ENCODE measurements at regions not wholly inside any gene's neighbourhood (a gene's known extent, or its start where the extent isn't known, plus 50 kb on each side); places are given as distances from the start of the nearest gene placed in this dataset.

DNA sequence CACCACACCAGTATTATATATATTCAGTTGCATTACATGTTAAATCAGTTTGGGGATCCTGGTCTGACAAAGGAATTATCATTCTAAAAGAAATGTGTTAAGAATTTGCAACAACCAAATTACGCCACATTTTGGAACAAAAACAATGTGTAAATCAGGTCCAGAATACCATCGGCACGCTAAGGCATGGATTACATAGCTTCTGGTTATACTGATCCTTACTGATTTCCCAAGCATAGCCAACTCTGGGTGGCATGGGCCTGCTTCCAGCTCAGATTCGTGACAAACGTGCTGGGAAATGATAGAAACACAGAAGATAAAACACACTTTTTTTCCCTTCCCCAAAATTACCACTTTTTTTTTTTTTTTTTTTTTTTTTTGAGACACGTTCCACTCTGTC lies 660.0 kb downstream of the SORCS1 start:
- H3K27ac ChIP-seq = no peak overlapping the region
- TF ChIP-seq, protein P1, sequence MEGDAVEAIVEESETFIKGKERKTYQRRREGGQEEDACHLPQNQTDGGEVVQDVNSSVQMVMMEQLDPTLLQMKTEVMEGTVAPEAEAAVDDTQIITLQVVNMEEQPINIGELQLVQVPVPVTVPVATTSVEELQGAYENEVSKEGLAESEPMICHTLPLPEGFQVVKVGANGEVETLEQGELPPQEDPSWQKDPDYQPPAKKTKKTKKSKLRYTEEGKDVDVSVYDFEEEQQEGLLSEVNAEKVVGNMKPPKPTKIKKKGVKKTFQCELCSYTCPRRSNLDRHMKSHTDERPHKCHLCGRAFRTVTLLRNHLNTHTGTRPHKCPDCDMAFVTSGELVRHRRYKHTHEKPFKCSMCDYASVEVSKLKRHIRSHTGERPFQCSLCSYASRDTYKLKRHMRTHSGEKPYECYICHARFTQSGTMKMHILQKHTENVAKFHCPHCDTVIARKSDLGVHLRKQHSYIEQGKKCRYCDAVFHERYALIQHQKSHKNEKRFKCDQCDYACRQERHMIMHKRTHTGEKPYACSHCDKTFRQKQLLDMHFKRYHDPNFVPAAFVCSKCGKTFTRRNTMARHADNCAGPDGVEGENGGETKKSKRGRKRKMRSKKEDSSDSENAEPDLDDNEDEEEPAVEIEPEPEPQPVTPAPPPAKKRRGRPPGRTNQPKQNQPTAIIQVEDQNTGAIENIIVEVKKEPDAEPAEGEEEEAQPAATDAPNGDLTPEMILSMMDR (conservative IDR thresholded peaks at IDR 0.05) = no peak

DNA sequence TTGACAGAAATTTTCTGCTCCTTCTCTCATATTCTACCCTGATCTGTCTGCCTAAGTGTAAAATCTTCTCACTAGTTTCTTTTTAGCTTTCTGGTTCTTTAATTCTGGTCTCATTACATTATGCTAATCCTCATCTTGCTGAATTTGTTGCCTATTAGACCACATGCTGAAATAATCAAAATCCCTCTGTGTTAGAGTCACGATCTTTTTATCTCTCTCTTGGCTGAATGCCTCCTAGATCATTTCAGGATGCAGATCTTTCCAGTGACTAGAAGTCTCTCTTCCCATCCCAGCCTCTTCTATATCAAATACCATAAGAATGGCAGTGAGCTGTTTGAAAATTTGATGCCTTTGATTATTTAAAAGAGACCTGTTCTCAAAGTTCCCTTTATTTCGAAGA lies 661.9 kb downstream of the SORCS1 start:
- TF ChIP-seq, protein P1 (conservative IDR thresholded peaks at IDR 0.05) = no peak
- no peak overlapping the region for H3K27ac ChIP-seq

DNA sequence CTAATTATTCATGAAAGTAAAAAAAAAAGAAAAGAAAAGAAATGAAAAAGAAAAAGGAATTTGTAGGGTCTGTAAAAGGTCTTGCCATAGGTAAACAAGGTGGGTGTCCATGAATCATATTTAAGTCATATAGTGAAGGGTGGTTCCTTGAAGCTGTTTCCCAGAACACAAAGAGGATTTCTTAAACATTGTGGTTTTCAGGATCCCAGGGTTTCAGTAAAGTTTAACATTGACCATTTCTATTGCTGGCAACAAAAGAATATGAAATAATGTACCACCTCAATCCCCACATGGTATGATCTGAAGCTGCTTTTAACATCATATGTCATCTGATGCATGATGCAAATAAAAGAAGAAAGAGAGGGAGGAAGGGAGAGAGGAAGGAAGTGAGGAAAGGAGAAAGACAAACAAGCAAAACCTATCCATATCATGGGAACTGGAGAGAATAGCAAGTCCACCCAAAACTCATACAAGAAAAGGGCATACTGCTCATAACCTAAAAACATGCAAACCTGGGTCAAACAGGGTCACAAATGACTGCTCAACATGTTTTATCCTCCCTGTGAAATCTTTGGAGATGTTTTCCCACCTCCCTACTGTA lies 663.5 kb downstream of the SORCS1 start:
- H3K27ac ChIP-seq = no peak overlapping the region
- TF ChIP-seq, protein P1 (conservative IDR thresholded peaks at IDR 0.05) = no peak

DNA sequence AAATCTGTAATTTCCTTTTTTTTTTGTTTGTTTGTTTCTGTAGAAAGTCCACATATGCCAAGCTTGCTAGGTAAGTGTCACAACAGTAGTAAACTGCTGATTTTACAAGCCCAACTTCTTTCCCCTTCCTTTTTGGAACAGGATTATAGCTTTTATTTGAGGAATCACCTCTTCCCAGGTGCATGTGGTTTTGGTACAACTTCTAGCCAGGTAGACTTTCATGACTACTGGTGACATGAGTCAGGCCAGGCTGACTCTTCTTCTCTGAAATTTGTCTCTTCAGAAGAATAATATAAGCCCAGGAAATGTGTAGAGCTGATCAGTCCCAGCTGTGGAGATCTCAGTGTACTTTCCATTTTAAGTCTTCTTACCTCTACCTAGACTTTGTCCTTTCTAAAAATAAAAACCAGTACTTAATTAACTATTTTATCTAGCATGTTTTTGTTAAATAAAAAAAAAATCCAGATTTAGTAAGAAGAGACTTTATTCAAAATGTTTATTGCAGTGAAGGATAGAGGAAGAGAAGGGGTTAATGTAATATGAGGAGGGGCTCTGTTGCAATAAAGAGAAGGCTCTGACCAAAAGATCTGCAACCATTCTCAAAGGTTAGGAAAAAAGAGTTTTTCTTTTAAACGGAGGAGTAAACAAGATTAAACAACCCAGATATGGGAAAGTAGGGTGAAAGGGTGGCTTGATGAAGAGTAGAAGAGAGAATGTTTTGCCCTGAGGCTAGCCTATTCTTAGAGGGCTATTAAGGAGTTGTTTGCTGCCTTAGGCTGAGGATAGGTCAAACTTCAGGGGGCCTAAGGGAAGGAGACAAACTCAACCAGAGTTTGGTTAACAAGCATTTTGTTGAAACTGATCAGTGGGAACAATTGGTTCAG lies 664.2 kb downstream of the SORCS1 start:
- H3K27ac ChIP-seq = no peak overlapping the region
- TF ChIP-seq, protein P1 (conservative IDR thresholded peaks at IDR 0.05) = no peak

DNA sequence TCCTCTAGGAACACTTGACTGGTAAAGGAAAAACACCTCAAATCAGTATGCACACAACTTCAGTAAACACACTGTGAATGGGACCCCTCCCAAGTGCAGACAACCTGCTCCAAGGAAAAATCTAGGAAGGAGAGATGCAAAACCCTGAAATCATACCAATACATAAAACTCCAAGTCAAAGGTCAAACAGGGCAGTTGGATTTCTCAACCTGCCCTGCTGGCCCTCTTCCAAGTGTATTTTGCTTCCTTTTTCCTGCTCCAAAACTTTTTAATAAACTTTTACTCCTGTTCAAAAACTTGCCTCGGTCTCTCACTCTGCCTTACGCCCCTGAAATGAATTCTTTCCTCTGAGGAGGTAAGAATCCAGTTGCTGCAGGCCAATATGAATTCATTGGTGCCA lies 665.1 kb downstream of the SORCS1 start:
- TF ChIP-seq, protein P1 (conservative IDR thresholded peaks at IDR 0.05) = no peak
- H3K27ac ChIP-seq = no peak overlapping the region

DNA sequence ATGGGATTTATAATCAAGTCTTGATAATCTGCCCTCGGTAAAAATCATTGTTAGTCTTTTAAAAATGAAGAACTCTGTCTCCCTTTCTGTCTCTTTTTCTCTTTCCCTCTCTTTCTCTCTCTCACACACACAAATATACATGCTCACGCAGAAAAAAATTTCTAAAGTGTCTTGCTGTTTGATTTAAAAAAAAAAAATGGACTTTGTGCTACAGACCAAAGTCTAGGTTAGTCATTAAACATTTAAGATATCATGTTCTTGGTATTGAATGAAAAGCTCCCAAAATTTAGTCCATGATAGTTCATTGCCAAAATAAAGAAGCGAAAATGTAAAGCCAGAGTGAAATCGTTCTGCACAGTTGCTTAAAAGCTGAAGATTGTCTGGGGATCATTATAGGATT lies 665.8 kb downstream of the SORCS1 start:
- TF ChIP-seq, protein P1 (conservative IDR thresholded peaks at IDR 0.05) = no peak
- H3K27ac ChIP-seq = no peak overlapping the region

DNA sequence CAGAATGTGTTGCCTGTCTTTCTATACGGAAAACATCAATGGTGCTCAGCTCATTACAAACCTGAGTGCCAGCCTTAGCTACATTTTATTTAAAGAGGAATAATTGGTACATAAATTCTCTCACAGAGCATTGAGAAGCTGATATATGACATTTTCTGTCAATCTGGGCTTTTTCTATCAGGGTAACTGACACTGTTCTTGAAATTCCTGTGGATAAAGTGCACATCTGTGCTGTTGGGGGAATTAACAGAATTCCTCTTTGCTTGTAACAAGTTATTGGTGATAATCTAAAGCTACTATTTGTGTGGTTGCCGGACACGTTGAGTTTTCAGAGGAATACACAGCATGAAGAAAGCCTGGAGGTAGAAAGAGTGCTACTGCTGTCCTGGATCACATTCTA lies 668.6 kb downstream of the SORCS1 start:
- H3K27ac ChIP-seq = no peak overlapping the region
- TF ChIP-seq, protein P1 (conservative IDR thresholded peaks at IDR 0.05) = no peak

All from VCaP (cell line).